ENCODE measurements at regions not wholly inside any gene's neighbourhood (a gene's known extent, or its start where the extent isn't known, plus 50 kb on each side); places are given as distances from the start of the nearest gene placed in this dataset.

DNA sequence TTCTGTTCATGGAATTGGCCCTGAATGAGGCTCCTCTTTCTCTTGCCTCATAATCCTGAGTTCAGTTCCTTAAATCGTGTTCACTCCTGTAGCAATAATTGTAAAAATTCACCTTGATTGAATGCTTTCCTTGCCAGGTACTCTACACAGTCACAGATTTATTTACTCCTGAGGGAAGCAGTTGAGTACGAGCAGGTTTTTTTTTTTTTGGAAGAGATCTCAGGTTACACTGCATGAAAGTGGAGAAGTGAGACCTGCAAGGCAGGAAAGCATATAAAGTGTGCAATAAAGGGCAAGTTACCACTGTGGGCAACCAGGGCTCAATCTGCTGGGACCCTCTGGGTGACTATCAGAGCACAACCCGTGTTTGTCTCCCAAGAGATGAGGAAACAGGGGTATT is 93.0 kb upstream of the DOK5 start:
- Histone ChIP-seq H3K9me3 (no peaks in the 10 kb centered on the region), H3K4me1 (ENCODE audit: low read depth) (no peaks in the 10 kb centered on the region), H3K4me3 (no peak overlapping the region), H3K36me3 (ENCODE audit: low read depth) (no peaks in the 10 kb centered on the region)
- intact Hi-C loops (cut with DNase I, micrococcal nuclease) = no loop called here
- TF ChIP-seq, protein P1, sequence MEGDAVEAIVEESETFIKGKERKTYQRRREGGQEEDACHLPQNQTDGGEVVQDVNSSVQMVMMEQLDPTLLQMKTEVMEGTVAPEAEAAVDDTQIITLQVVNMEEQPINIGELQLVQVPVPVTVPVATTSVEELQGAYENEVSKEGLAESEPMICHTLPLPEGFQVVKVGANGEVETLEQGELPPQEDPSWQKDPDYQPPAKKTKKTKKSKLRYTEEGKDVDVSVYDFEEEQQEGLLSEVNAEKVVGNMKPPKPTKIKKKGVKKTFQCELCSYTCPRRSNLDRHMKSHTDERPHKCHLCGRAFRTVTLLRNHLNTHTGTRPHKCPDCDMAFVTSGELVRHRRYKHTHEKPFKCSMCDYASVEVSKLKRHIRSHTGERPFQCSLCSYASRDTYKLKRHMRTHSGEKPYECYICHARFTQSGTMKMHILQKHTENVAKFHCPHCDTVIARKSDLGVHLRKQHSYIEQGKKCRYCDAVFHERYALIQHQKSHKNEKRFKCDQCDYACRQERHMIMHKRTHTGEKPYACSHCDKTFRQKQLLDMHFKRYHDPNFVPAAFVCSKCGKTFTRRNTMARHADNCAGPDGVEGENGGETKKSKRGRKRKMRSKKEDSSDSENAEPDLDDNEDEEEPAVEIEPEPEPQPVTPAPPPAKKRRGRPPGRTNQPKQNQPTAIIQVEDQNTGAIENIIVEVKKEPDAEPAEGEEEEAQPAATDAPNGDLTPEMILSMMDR (IDR thresholded peaks at IDR 0.05) = no peak
- DNase-seq (no peak), ATAC-seq (no peak)

- TF ChIP-seq, protein P1 (IDR thresholded peaks at IDR 0.05) = no peak
- Histone ChIP-seq H3K4me3 (no peak overlapping the region), H3K9me3 (no peaks in the 10 kb centered on the region), H3K4me1 (ENCODE audit: low read depth) (no peaks in the 10 kb centered on the region), H3K36me3 (ENCODE audit: low read depth) (no peaks in the 10 kb centered on the region)
- intact Hi-C loops (cut with DNase I, micrococcal nuclease) = no loop called here
- ATAC-seq = no peak
- DNase-seq = no peak
Observed at GRCh38 chr20:54385746-54386145, 89.6 kb upstream of the DOK5 start.

DNA sequence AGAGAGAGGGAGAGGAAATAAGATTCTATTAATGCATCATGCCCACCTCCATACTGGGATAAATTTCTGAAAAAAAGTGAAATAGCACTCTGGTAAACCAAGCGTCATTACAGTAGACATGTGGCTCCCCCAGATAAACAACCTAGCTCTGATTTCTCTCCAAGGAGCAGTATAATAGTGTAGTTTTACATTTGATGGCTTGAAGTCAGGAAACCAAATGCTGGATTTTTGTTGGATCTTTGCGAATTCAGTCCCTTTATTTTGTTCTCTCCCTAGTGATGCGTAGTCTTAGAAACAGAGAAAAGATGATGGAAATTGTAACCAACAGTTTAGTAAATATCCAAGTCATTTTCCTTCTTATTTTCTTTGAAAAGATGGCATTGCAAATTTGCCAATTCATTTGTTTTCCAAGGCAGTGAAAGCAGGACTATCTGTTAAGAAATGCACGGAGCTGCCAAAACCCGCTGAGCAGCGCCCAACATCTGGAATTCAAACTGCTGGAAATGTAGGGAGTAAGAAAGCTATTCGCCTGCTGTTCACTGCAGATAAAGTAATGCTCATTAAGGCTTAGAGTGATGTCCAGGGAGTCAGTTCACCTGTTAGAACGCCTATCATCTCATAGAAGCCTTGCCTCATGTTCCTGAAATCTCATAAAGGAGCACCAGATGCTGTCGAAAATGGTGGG is 85.7 kb upstream of the DOK5 start:
- TF ChIP-seq, protein P1 (IDR thresholded peaks at IDR 0.05) = no peak
- no peaks in the 10 kb centered on the region for H3K4me1 ChIP-seq (ENCODE audit: low read depth)
- ATAC-seq (no peak), DNase-seq (no peak)
- intact Hi-C loops (cut with DNase I, micrococcal nuclease) = no loop called here
- no peaks in the 10 kb centered on the region for H3K9me3 ChIP-seq
- no peaks in the 10 kb centered on the region for H3K36me3 ChIP-seq (ENCODE audit: low read depth)
- no peak overlapping the region for H3K4me3 ChIP-seq

DNA sequence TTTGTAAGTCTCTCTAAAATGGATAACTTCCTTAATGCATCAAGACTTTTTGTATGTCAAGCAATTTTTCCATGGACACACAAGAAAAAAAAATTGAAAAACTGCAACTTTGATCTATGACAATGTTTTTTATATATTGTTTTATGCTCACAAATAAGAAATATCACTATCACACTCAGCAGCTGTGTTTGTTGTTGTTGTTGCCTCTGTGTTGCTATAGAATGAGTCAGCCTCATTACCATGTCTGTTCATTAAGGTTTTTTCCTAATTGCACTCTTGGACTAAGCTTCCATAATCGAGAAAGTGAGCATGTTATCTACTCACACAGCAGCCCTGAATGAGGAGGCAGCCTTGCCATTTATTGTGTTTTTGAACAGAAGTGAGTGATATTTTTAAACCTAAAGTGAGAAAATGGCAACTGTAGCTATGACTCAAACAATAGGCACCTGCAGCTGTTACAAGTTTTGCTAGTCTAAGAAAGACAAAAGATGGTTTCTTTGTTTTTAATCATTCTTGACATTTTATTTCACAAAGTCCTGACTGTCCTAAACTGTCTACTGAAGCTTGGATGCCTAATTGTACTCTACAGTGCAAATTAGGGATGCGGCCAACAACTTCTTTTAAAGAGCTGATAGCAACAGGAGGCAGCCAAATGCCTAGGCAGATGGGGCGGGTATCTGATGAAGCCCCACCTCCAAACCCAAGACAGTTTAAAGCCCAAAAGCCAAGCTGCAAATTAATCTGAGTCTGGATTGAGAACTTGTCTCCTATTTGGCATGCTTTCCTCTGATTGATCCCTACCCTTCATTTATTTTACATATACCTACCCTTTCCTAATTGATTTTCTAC is 77.9 kb upstream of the DOK5 start:
- no peak for DNase-seq
- Histone ChIP-seq H3K9me3 (no peaks in the 10 kb centered on the region), H3K36me3 (ENCODE audit: low read depth) (no peaks in the 10 kb centered on the region), H3K4me3 (no peak overlapping the region), H3K4me1 (ENCODE audit: low read depth) (no peaks in the 10 kb centered on the region)
- intact Hi-C loops (cut with DNase I, micrococcal nuclease) = no loop called here
- ATAC-seq = no peak
- TF ChIP-seq, protein P1 (IDR thresholded peaks at IDR 0.05) = no peak

DNA sequence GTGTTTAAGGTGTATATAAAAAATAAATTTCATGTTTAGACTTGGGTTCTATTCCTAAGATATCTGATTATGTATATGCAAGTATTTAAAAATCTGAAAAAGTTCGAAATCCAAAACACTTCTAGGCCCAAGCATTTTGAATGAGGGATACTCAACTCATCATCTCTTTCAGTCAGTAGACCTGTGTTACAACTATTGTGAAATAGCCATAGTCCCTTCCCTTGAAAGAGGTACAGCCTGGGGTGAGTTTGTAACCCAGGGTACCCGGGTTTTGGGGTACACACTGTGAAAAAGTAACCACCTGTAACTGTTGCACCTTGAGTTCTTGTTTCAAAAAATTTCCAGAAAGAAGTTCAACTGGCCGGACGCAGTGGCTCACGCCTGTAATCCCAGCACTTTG is 76.6 kb upstream of the DOK5 start:
- no peak for ATAC-seq
- TF ChIP-seq, protein P1 (IDR thresholded peaks at IDR 0.05) = no peak
- no peaks in the 10 kb centered on the region for H3K36me3 ChIP-seq (ENCODE audit: low read depth)
- H3K4me1 ChIP-seq (ENCODE audit: low read depth) = no peaks in the 10 kb centered on the region
- H3K4me3 ChIP-seq = no peak overlapping the region
- intact Hi-C loops (cut with DNase I, micrococcal nuclease) = no loop called here
- H3K9me3 ChIP-seq = no peaks in the 10 kb centered on the region
- DNase-seq = no peak

Measured in mucosa of descending colon (tissue), 3 donors.